H9 (cell line): ENCODE measurements at regions not wholly inside any gene's neighbourhood (a gene's known extent, or its start where the extent isn't known, plus 50 kb on each side); places are given as distances from the start of the nearest gene placed in this dataset.
"Not testable (repeated sequence)": the region's sequence is repeated elsewhere in the genome, so short reads cannot be mapped to it uniquely, and the experiment has no call there.

ENCODE experiments used
- DNase-seq: peaks from one replicate; pipeline ENCODE4 v3.0.0-alpha.2; 2017
- H2AFZ ChIP-seq: one replicate; pipeline ENCODE4 v1.6.1; 2013; ENCODE audit warnings: mild to moderate bottlenecking, low read length, control low read depth, moderate library complexity
- H2AK5ac ChIP-seq: 2 replicates; pipeline ENCODE4 v1.6.1; 2013; ENCODE audit warnings: low read length, control low read depth, mixed read lengths; ENCODE audit not compliant: insufficient read length
- H2BK120ac ChIP-seq: one replicate; pipeline ENCODE4 v1.6.1; 2013; ENCODE audit warnings: low read depth, mild to moderate bottlenecking, low read length, control low read depth, inconsistent platforms; ENCODE audit not compliant: poor library complexity, severe bottlenecking
- H2BK12ac ChIP-seq: 2 replicates; pipeline ENCODE4 v1.6.1; 2013; ENCODE audit warnings: low read length, control low read depth, mixed read lengths, low read depth; ENCODE audit not compliant: insufficient read length
- H2BK15ac ChIP-seq: 2 replicates; pipeline ENCODE4 v1.6.1; 2013; ENCODE audit warnings: low read depth, low read length, control low read depth
- H2BK20ac ChIP-seq: one replicate; pipeline ENCODE4 v1.6.1; 2013; ENCODE audit warnings: low read depth, mild to moderate bottlenecking, low read length, control low read depth, inconsistent platforms; ENCODE audit not compliant: poor library complexity, severe bottlenecking
- H2BK5ac ChIP-seq: 2 replicates; pipeline ENCODE4 v1.6.1; 2013; ENCODE audit warnings: low read length, control low read depth, mixed read lengths; ENCODE audit not compliant: insufficient read length
- H3K14ac ChIP-seq: 2 replicates; pipeline ENCODE4 v1.6.1; 2013; ENCODE audit warnings: low read length, control low read depth; ENCODE audit not compliant: insufficient read depth
- H3K18ac ChIP-seq: 2 replicates; pipeline ENCODE4 v1.6.1; 2013; ENCODE audit warnings: low read depth, mild to moderate bottlenecking, mixed read lengths, low read length, control low read depth; ENCODE audit not compliant: insufficient read length
- H3K23ac ChIP-seq: 2 replicates; pipeline ENCODE4 v1.6.1; 2013; ENCODE audit warnings: low read length, control low read depth, mixed read lengths, low read depth; ENCODE audit not compliant: insufficient read length
- H3K23me2 ChIP-seq: 2 replicates; pipeline ENCODE4 v1.6.1; 2013; ENCODE audit warnings: low read depth, mild to moderate bottlenecking, mixed read lengths, low read length, control low read depth; ENCODE audit not compliant: insufficient read length, poor library complexity, severe bottlenecking
- H3K27ac ChIP-seq: 2 replicates; pipeline ENCODE4 v1.5.1; 2013; ENCODE audit warnings: low read length, control low read depth, mixed read lengths, low read depth; ENCODE audit not compliant: insufficient read length
- H3K27me3 ChIP-seq: 2 replicates; pipeline ENCODE4 v1.6.1; 2013; ENCODE audit warnings: low read length, control low read depth, inconsistent platforms; ENCODE audit not compliant: insufficient read depth
- H3K4ac ChIP-seq: 2 replicates; pipeline ENCODE4 v1.6.1; 2013; ENCODE audit warnings: low read depth, mild to moderate bottlenecking, control low read depth, inconsistent platforms, low read length, moderate library complexity
- H3K4me1 ChIP-seq: 2 replicates; pipeline ENCODE4 v1.6.1; 2013; ENCODE audit warnings: low read length, control low read depth, inconsistent platforms; ENCODE audit not compliant: insufficient read depth
- H3K4me2 ChIP-seq: 2 replicates; pipeline ENCODE4 v1.6.1; 2013; ENCODE audit warnings: low read length, control low read depth, mixed read lengths; ENCODE audit not compliant: insufficient read length, insufficient read depth
- H3K56ac ChIP-seq: 2 replicates; pipeline ENCODE4 v1.6.1; 2013; ENCODE audit warnings: low read depth, mild to moderate bottlenecking, mixed read lengths, low read length, control low read depth; ENCODE audit not compliant: insufficient read length
- H3K79me1 ChIP-seq: 2 replicates; pipeline ENCODE4 v1.6.1; 2013; ENCODE audit warnings: low read depth, mild to moderate bottlenecking, moderate library complexity, low read length, control low read depth, inconsistent platforms; ENCODE audit not compliant: insufficient read depth, poor library complexity, severe bottlenecking
- H3K79me2 ChIP-seq: 2 replicates; pipeline ENCODE4 v1.6.1; 2013; ENCODE audit warnings: low read length, control low read depth, inconsistent platforms; ENCODE audit not compliant: insufficient read depth
- H3K9ac ChIP-seq: 2 replicates; pipeline ENCODE4 v1.6.1; 2013; ENCODE audit warnings: low read length, control low read depth, mixed read lengths; ENCODE audit not compliant: insufficient read length; ENCODE audit errors: extremely low read depth
- H3K9me3 ChIP-seq: one replicate; pipeline ENCODE4 v1.6.1; 2013; ENCODE audit warnings: low read depth, low read length, inconsistent platforms; ENCODE audit not compliant: control insufficient read depth
- H3T11ph ChIP-seq: one replicate; pipeline ENCODE4 v1.6.1; 2013; ENCODE audit warnings: mild to moderate bottlenecking, low read length, control low read depth, inconsistent platforms
- H4K20me1 ChIP-seq: one replicate; pipeline ENCODE4 v1.6.1; 2013; ENCODE audit not compliant: control insufficient read depth, insufficient read length, insufficient read depth
- H4K5ac ChIP-seq: 2 replicates; pipeline ENCODE4 v1.6.1; 2013; ENCODE audit warnings: low read depth, mild to moderate bottlenecking, mixed read lengths, low read length, control low read depth; ENCODE audit not compliant: insufficient read length
- H4K8ac ChIP-seq: replicated peaks from 2 replicates; pipeline ENCODE4 v1.6.1; 2013; ENCODE audit warnings: low read length, control low read depth, mixed read lengths, low read depth; ENCODE audit not compliant: insufficient read length
- H4K91ac ChIP-seq: 2 replicates; pipeline ENCODE4 v1.6.1; 2013; ENCODE audit warnings: low read depth, mild to moderate bottlenecking, moderate library complexity, mixed read lengths, low read length, control low read depth; ENCODE audit not compliant: insufficient read length
- H3K27ac Mint-ChIP-seq, 3 experiments: 2 replicates in 2 of 3; 3 replicates in 1 of 3; pipeline ENCODE4 v1.8.0; 2020 to 2021; ENCODE audit warnings: mixed read lengths in 3 of 3, mild to moderate bottlenecking in 1 of 3, moderate library complexity in 1 of 3
- H3K27me3 Mint-ChIP-seq: 2 replicates; pipeline ENCODE4 v1.8.0; 2021; ENCODE audit warnings: low read depth, mild to moderate bottlenecking, moderate library complexity, mixed read lengths
- H3K36me3 Mint-ChIP-seq, 3 experiments: 2 replicates in 2 of 3; 3 replicates in 1 of 3; pipeline ENCODE4 v1.8.0; 2020 to 2021; ENCODE audit warnings: low read depth in 3 of 3, mixed read lengths in 3 of 3; ENCODE audit not compliant: insufficient read depth in 1 of 3
- H3K4me1 Mint-ChIP-seq, 2 experiments: 2 replicates each; pipeline ENCODE4 v1.8.0; 2020; ENCODE audit warnings: mixed read lengths in 2 of 2
- H3K4me3 Mint-ChIP-seq, 2 experiments: 2 replicates in 1 of 2; 3 replicates in 1 of 2; pipeline ENCODE4 v1.8.0; 2020 to 2021; ENCODE audit warnings: mild to moderate bottlenecking in 2 of 2, mixed read lengths in 2 of 2, moderate library complexity in 1 of 2
- H3K9me3 Mint-ChIP-seq, 2 experiments: 2 replicates in 1 of 2; 3 replicates in 1 of 2; pipeline ENCODE4 v1.8.0; 2020; ENCODE audit warnings: mild to moderate bottlenecking in 2 of 2, mixed read lengths in 2 of 2, moderate library complexity in 1 of 2
- WGBS: extraction: QIAGEN DNeasy Blood & Tissue Kit; methylation state at CpG from one replicate; pipeline ENCODE4 v1.1.7; 2013; ENCODE audit warnings: missing lambda C conversion rate, low lambda C conversion rate, mixed read lengths; ENCODE audit not compliant: insufficient read length; ENCODE audit errors: extremely low coverage; 5-methylcytosine and 5-hydroxymethylcytosine counted together
- TF ChIP-seq, protein P1 (sequence below): fragments of 200-600 bp; sonication (generic); conservative IDR thresholded peaks from 3 replicates; pipeline ENCODE4 v1.8.0; 2021; ENCODE audit warnings: antibody characterized with exemption, mild to moderate bottlenecking

DNA sequence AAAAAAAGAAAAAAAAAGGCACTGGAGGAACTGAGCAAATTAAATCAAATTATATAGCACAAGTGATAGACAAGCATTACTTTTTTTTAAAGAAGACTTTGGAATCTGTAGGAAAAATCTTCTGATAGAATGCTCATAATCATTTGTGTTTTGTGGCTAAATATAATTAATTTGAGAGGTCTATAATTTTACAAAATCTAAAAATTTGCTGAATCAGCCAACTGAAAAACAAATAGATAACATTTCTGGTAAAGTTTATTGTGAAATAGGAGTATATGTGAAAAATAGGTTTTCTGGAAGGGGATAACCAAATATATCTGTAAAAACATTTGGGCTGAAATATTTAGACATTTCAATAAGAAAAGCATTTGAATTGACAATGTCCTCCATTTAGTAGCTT, 844.9 kb upstream of the COBL start:
- Histone ChIP-seq H3K23ac (no peak overlapping the region), H3K56ac (no peak overlapping the region), H2BK120ac (no peak overlapping the region), H2AK5ac (no peak overlapping the region), H3K4me2 (no peak overlapping the region), H3K4ac (no peak overlapping the region), H3K14ac (no peak overlapping the region), H2AFZ (no peak overlapping the region), H3T11ph (no peak overlapping the region), H3K79me1 (no peaks in the 10 kb centered on the region), H4K8ac (no peak overlapping the region), H3K27ac (no peak overlapping the region), H2BK20ac (no peak overlapping the region), H4K5ac (no peak overlapping the region), H3K79me2 (no peaks in the 10 kb centered on the region), H3K23me2 (no peaks in the 10 kb centered on the region), H3K9me3 (no peaks in the 10 kb centered on the region), H2BK15ac (no peak overlapping the region), H3K27me3 (no peaks in the 10 kb centered on the region), H4K20me1 (no peaks in the 10 kb centered on the region), H3K4me1 (no peaks in the 10 kb centered on the region; the same call in 1 of the 2 replicates), H3K9ac (no peak overlapping the region), H2BK5ac (no peak overlapping the region), H2BK12ac (no peak overlapping the region), H3K18ac (no peak overlapping the region), H4K91ac (no peak overlapping the region)
- H3K9me3 Mint-ChIP-seq, result peaks cover 3 to 4% of the 10 kb centered on the region in 2 experiments
- H3K4me3 Mint-ChIP-seq, result no peak overlapping the region
- DNase-seq, result no peak
- H3K36me3 Mint-ChIP-seq, result peaks cover 0 to 4% (median 3%) of the 10 kb centered on the region in 3 experiments; a peak in 5 of 7 replicates
- no peaks in the 10 kb centered on the region for H3K4me1 Mint-ChIP-seq
- TF ChIP-seq, protein P1, sequence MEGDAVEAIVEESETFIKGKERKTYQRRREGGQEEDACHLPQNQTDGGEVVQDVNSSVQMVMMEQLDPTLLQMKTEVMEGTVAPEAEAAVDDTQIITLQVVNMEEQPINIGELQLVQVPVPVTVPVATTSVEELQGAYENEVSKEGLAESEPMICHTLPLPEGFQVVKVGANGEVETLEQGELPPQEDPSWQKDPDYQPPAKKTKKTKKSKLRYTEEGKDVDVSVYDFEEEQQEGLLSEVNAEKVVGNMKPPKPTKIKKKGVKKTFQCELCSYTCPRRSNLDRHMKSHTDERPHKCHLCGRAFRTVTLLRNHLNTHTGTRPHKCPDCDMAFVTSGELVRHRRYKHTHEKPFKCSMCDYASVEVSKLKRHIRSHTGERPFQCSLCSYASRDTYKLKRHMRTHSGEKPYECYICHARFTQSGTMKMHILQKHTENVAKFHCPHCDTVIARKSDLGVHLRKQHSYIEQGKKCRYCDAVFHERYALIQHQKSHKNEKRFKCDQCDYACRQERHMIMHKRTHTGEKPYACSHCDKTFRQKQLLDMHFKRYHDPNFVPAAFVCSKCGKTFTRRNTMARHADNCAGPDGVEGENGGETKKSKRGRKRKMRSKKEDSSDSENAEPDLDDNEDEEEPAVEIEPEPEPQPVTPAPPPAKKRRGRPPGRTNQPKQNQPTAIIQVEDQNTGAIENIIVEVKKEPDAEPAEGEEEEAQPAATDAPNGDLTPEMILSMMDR, result no peak
- no peak overlapping the region for H3K27ac Mint-ChIP-seq
- no peaks in the 10 kb centered on the region; the same call in 1 of the 2 replicates for H3K27me3 Mint-ChIP-seq

DNA sequence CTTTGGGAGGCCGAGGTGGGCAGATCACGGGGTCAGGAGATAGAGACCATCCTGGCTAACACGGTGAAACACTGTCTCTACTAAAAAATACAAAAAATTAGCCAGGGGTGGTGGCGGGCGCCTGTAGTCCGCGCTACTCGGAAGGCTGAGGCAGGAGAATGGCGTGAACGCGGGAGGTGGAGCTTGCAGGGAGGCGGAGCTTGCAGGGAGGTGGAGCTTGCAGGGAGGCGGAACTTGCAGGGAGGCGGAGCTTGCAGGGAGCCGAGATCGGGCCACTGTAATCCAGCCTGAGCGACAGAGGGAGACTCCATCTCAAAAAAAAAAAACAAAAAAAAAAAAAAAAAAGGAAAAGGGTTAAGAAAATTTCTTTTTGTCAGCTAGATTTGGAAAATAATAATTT, 842.8 kb upstream of the COBL start:
- H3K14ac ChIP-seq, H3K23me2 ChIP-seq, H3K27ac Mint-ChIP-seq, H3K56ac ChIP-seq, H3K79me1 ChIP-seq, H3K23ac ChIP-seq, H2BK15ac ChIP-seq, H3K9me3 Mint-ChIP-seq, H4K5ac ChIP-seq, H4K8ac ChIP-seq, H2BK5ac ChIP-seq, H3K79me2 ChIP-seq, H2AK5ac ChIP-seq, H4K91ac ChIP-seq, H3T11ph ChIP-seq, H3K27me3 ChIP-seq, H2BK12ac ChIP-seq, H3K4me2 ChIP-seq, H3K4ac ChIP-seq, H3K18ac ChIP-seq, H3K4me3 Mint-ChIP-seq, H3K9me3 ChIP-seq, H2BK120ac ChIP-seq, H2BK20ac ChIP-seq, H3K4me1 ChIP-seq, H3K4me1 Mint-ChIP-seq, H4K20me1 ChIP-seq, H3K36me3 Mint-ChIP-seq, H3K27ac ChIP-seq, H2AFZ ChIP-seq, H3K27me3 Mint-ChIP-seq, H3K9ac ChIP-seq: not testable (repeated sequence)
- no CpG with 5 or more reads among the region's 17 CpGs for WGBS
- DNase-seq, result peak; percentile 46
